ENCODE measurements at regions not wholly inside any gene's neighbourhood (a gene's known extent, or its start where the extent isn't known, plus 50 kb on each side); places are given as distances from the start of the nearest gene placed in this dataset.

DNA sequence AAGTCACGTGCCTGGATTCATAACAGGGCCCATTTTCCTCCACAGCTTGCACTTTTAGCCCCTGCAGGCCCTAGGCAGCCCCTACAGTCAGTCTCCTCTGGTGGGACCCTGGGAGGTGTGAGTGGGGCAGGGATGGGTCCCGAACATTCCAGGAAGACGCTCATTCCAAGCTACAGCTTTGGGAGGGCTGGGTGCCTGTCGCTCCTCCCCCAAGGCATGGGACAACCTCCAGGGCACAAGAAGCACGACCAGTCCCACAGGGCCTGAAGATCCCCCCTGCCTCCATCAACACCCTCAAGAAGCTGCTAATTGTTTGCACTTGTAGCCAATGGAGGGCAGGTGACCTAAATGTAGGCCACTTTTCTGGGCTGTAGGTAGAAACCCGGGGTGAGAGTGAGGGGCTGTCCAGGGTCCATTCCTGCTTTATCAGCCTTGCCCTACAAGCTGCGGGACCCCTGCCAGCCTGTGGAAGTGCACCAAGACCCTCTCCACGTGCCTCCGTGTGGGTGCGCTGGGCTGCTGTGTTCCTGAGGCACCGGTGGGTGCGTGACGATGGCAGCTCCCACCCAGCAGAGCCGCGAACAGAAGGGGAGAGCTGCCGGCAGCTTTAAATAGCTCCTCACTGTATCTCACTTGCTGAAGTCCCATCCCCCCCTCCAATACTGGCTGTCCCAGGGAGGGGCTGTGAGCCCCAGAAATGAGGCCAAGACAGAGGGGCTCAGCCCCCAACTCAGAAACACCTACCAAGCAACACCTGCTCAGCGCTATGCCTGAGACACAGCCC is 91.9 kb upstream of the ARAP3 start:
- no peaks in the 10 kb centered on the region for H3K27me3 ChIP-seq
- intact Hi-C loops (cut with DNase I; ENCODE audit: low total_unique reads) = no loop called here
- H3K36me3 ChIP-seq (ENCODE audit: low read depth, missing control alignments) = no peaks in the 10 kb centered on the region
- 72 to 92% methylated on average over 9 to 17 of the region's 17 CpGs for WGBS, 2 donors
- no peak for TF ChIP-seq POLR2A (IDR thresholded peaks at IDR 0.05)
- TF ChIP-seq, protein P1, sequence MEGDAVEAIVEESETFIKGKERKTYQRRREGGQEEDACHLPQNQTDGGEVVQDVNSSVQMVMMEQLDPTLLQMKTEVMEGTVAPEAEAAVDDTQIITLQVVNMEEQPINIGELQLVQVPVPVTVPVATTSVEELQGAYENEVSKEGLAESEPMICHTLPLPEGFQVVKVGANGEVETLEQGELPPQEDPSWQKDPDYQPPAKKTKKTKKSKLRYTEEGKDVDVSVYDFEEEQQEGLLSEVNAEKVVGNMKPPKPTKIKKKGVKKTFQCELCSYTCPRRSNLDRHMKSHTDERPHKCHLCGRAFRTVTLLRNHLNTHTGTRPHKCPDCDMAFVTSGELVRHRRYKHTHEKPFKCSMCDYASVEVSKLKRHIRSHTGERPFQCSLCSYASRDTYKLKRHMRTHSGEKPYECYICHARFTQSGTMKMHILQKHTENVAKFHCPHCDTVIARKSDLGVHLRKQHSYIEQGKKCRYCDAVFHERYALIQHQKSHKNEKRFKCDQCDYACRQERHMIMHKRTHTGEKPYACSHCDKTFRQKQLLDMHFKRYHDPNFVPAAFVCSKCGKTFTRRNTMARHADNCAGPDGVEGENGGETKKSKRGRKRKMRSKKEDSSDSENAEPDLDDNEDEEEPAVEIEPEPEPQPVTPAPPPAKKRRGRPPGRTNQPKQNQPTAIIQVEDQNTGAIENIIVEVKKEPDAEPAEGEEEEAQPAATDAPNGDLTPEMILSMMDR (IDR thresholded peaks at IDR 0.05) = no peak
- H3K27ac ChIP-seq = no peak overlapping the region
- no peaks in the 10 kb centered on the region for H3K4me1 ChIP-seq
- no peaks in the 10 kb centered on the region for H3K9me3 ChIP-seq
- H3K4me3 ChIP-seq = no peak overlapping the region
- no peak for DNase-seq

DNA sequence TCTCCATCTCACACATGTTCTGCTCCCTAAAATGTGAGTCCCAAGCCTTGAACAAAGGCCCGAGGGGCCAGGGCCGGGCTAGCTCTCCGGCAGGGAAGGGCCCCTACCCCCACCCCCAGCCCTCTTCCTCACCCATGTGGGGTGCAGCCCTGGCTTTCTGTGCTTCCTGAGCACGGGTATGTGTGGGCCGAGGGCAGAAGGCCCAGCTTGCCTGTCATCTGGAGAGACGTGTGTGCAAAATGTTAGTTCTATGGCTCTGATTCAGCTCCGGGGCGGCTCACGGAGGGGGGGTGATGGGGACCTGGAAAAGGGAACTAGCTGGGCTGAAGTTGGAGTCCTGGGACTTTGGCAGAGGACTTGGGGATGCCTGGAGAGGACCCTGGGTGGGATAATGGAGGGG is 90.3 kb upstream of the ARAP3 start:
- DNase-seq = no peak
- no peak overlapping the region for H3K27ac ChIP-seq
- no peaks in the 10 kb centered on the region for H3K4me1 ChIP-seq

DNA sequence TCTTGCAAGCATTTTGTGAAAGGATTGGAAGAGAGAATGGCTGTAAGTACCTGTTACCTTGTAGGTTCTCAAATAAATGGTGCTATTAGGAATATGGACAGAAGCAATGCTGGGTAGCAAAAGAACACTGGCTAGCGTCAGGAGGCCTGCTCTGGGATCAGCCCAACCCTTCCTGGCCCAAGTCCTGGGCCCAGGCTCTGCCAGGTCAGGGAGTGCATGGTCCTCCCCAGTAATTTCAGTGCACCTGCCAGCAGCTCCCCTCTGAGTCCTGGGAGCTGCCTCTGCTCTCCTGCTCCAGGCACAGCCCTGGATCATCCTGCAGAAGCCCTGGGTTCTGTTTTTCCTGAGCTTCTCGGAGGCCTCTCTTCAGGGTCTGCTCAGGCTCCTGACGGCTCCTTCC is 89.5 kb upstream of the ARAP3 start:
- no peaks in the 10 kb centered on the region for H3K36me3 ChIP-seq (ENCODE audit: low read depth, missing control alignments)
- no peaks in the 10 kb centered on the region for H3K9me3 ChIP-seq
- 68 to 69% methylated on average over 3 of the region's 3 CpGs for WGBS, 2 donors
- H3K4me1 ChIP-seq = no peaks in the 10 kb centered on the region
- TF ChIP-seq, protein P1 (IDR thresholded peaks at IDR 0.05) = no peak
- TF ChIP-seq POLR2A (IDR thresholded peaks at IDR 0.05) = no peak
- intact Hi-C loops (cut with DNase I; ENCODE audit: low total_unique reads) = no loop called here
- no peak overlapping the region for H3K4me3 ChIP-seq
- no peak for DNase-seq
- no peaks in the 10 kb centered on the region for H3K27me3 ChIP-seq
- no peak overlapping the region for H3K27ac ChIP-seq

More for the DNA sequence above, 90.3 kb upstream of the ARAP3 start:
- 70 to 72% methylated on average over 9 of the region's 9 CpGs for WGBS, 2 donors
- H3K9me3 ChIP-seq = no peaks in the 10 kb centered on the region
- no peaks in the 10 kb centered on the region for H3K27me3 ChIP-seq
- no peaks in the 10 kb centered on the region for H3K36me3 ChIP-seq (ENCODE audit: low read depth, missing control alignments)
- H3K4me3 ChIP-seq = no peak overlapping the region
- no peak for TF ChIP-seq POLR2A (IDR thresholded peaks at IDR 0.05)
- TF ChIP-seq, protein P1 (IDR thresholded peaks at IDR 0.05) = no peak
- intact Hi-C loops (cut with DNase I; ENCODE audit: low total_unique reads) = no loop called here

DNA sequence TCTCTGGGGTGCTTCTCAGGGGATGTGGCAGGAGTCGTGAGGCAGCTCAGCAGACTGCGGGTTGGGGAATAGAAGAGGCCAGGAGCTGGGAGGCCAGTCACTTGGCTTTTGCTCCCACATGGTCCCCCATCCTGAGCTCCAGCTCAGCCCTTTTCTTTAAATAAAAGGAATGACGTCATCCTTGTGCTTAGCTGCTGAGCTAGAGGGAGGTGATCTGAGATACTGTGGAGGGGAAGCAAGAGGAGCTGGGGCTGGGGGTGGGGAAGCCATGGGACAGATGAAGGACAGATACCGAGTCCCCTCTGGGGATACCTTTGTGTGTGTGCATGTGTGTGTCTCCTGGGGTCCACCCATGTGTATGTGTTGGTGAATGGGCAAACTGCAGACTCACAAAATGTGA is 89.0 kb upstream of the ARAP3 start:
- H3K36me3 ChIP-seq (ENCODE audit: low read depth, missing control alignments) = no peaks in the 10 kb centered on the region
- TF ChIP-seq POLR2A (IDR thresholded peaks at IDR 0.05) = no peak
- TF ChIP-seq, protein P1 (IDR thresholded peaks at IDR 0.05) = no peak
- no peak overlapping the region for H3K4me3 ChIP-seq
- H3K4me1 ChIP-seq = no peaks in the 10 kb centered on the region
- no peaks in the 10 kb centered on the region for H3K9me3 ChIP-seq
- no peak overlapping the region for H3K27ac ChIP-seq
- DNase-seq = no peak
- H3K27me3 ChIP-seq = no peaks in the 10 kb centered on the region
- intact Hi-C loops (cut with DNase I; ENCODE audit: low total_unique reads) = no loop called here
- 64 to 70% methylated on average over 3 to 4 of the region's 4 CpGs for WGBS, 2 donors

DNA sequence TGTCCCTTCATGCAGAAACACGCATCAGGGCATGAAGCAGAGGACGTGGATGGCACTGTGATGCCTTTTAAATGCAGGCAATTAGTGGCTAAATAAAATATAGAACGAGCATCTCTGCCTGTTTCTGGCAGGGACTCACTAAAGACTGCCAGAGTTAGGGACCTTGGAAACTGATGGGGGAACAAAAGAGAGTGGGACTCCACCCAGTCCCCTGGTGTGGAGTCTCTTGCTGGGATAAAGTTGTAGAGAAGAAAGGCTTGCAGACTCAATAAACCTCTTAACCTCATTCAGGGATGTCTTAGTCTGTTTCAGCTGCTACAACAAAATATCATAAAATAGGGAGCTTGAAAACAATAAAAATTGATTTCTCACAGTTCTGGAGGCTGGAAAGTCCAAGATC is 87.6 kb upstream of the ARAP3 start:
- WGBS, 2 donors = 72 to 83% methylated on average over 3 of the region's 3 CpGs
- Histone ChIP-seq H3K27ac (no peak overlapping the region), H3K4me1 (no peaks in the 10 kb centered on the region), H3K9me3 (no peaks in the 10 kb centered on the region), H3K27me3 (no peaks in the 10 kb centered on the region), H3K36me3 (ENCODE audit: low read depth, missing control alignments) (no peaks in the 10 kb centered on the region), H3K4me3 (no peak overlapping the region)
- no peak for DNase-seq
- TF ChIP-seq POLR2A (IDR thresholded peaks at IDR 0.05) = no peak
- TF ChIP-seq, protein P1 (IDR thresholded peaks at IDR 0.05) = no peak
- intact Hi-C loops (cut with DNase I; ENCODE audit: low total_unique reads) = no loop called here

All from testis (tissue), 2 donors.